Vagina (tissue), 2 donors: ENCODE measurements at regions not wholly inside any gene's neighbourhood (a gene's known extent, or its start where the extent isn't known, plus 50 kb on each side); places are given as distances from the start of the nearest gene placed in this dataset.

ENCODE experiments used
- CTCF ChIP-seq, 3 experiments: fragments of 450-650 bp in 2 of 3; fragments of 200-600 bp in 1 of 3; sonication (generic) in 1 of 3; IDR thresholded peaks; one replicate each; pipeline ENCODE4 v1.5.1; 2017 to 2019; ENCODE audit warnings: antibody characterized with exemption in 3 of 3, mild to moderate bottlenecking in 2 of 3, moderate library complexity in 2 of 3
- POLR2A ChIP-seq, 2 donors: fragments of 450-650 bp; IDR thresholded peaks; one replicate each; pipeline ENCODE4 v1.6.1; 2017; ENCODE audit warnings: antibody characterized with exemption in 2 of 2, mild to moderate bottlenecking in 2 of 2, moderate library complexity in 2 of 2
- POLR2AphosphoS5 ChIP-seq, 2 donors: sonication (generic); formaldehyde crosslinking; IDR thresholded peaks; one replicate each; pipeline ENCODE4 v1.9.0; 2017; ENCODE audit warnings: antibody characterized with exemption in 2 of 2, mild to moderate bottlenecking in 2 of 2, low read depth in 1 of 2; ENCODE audit not compliant: insufficient read depth in 1 of 2

- TF ChIP-seq POLR2A (IDR thresholded peaks at IDR 0.05) = no peak
- no peak for TF ChIP-seq CTCF (IDR thresholded peaks at IDR 0.05)
- TF ChIP-seq POLR2AphosphoS5 (IDR thresholded peaks at IDR 0.05; ENCODE audit: insufficient read depth in 1 of 2, low read depth in 1 of 2) = peak in 1 of 2 donors; percentile 31
Measured at GRCh38 chr3:15860014-15860934, 62.5 kb upstream of the ANKRD28 start.
